ENCODE measurements at regions not wholly inside any gene's neighbourhood (a gene's known extent, or its start where the extent isn't known, plus 50 kb on each side); places are given as distances from the start of the nearest gene placed in this dataset.

DNA sequence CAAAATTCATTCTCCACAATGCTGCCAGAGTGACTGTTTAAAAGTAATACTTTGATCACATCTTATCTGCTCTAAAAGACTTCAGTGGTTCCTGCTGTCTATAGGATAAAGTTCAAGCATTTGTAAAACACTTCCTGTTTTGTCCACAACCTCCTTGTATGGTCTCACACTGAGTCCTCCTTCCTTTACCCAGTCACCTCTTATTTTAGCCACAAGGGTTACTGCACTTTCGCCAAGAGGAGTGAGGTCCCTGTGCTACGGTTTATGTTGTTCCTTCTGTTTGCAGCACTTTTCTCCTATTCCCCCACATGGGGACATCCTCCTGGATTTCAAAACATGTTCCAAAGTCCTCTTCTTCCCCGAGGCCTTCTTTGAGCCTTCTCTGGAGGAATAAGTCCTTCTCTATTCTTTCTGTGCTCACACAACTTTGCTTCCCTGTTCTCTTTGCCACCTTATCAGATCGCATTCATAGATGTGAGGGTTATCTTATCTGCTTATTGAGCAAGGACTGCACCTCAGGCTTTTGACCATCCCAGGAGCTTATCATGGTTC is 112.2 kb upstream of the NABP1 start:
- no peak for DNase-seq

DNA sequence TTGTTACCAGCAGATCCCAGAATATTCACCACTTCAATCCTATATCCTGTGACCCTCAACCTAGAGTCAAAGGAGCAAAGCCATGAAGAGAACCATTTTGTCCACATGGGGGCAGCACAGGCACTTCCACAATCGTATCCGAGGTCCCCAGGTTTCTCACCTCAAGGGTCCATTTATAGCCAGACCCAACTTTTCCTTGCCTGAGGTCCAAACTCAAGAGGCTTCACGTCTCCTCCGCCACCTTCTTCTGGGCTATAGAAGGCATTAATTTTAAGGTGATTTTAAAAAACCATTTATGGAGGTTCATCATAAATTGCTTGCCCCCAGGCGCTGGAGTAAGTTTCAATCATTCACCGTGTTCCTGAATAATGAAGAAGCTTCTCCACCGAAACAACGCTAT is 111.6 kb upstream of the NABP1 start:
- peak; percentile 53 for DNase-seq

DNA sequence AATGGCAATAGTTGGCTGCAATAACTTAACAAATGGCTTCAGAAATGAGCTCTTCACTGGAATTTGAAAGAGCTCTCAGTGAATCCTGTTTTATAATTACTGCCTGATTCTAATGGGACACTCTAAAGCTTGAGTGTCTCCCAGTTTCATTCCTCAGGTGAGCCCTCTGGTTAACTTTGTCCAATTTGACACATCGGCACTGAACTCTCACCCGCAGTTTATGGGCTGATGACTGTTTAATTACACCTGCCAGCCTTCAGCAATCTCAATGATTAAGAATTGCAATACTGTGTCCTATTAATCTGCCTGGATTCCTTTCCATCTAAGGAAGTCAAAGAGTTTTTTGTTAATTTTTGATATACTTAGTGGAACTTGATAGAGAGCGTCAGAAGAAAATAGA is 110.7 kb upstream of the NABP1 start:
- DNase-seq: no peak

DNA sequence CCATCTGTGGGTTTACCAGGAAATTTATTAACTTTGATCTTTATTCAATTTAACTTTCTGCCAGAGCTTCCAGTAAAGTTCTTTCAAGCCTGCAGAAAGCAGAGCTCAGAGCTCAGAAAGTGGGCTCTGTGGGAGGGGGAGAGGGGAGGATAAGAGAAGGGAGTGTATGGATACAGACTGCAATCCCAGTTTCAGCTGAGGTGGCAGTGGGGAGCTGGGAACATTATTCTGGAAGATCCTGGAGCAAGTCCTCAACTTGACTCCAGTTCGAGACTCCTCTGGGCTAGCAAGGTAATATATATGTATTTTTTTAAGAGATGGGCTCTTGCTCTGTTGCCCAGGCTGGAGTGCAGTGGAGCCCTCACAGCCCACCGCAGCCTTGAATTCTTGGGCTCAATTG is 108.9 kb upstream of the NABP1 start:
- no peak for DNase-seq

DNA sequence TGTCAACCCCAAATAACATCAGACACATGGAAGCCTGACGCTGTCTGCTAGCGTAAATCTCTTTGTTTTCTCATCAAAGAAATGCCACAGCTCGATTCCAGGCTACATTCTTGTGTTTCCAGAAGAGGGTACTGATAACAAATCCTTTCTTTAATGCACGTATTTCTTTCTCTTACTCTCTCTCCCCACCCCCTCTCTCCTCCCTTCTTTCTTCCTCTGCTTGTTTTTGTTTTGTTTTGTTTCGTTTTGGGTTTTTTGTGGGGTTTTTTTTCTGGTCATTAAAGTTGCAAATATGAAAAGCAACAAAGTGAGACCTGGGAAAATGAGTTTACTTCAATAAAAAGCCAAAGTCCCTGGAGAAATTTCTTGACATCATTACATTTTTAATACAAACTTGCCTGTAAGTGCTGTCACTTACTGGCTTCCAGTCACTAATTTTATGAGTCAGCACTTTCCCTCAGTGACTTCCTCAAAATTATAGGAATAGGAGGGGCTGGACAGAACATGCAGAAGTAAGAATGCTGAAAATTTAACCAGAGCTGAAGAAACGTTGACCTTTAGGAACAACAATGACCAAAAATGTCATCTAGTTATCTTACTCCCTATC is 106.7 kb upstream of the NABP1 start:
- no peak for DNase-seq

DNA sequence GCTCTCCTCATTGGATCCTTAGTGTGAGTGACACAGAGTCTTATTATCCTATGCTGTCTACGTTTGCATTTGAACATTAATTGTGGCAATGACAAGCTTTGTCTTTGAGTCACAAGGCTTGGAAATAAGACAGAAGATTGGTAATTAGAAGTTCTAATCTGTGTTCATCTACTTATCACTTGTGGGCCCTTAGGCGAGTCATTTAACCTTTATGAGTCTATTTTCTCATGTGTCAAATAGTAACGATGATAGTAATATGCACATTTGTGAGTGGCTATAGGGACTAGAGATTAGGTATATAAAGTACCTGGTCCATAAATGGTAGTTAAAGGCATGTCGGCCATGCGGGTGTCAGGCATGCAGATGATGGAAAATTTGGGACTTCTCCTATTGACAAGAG is 105.6 kb upstream of the NABP1 start:
- DNase-seq: no peak

DNA sequence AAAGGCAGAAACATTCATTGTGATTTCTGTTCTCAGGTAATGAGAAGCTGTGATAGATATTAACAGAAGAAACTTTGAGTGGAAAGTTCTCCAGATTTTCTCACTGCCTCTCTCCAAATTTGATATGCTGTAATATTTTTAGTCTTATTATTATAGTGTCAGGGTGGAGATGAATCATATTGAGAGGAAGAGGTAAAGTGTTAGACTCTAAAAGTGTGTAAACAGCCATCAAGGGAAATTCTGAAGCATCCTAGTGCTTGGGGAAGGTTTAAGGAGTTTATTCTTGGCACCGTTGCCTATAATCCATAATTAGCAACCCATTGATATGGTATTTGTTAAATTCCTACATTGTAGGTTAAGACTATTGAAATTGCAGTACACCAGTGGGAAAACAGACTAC is 104.7 kb upstream of the NABP1 start:
- DNase-seq: no peak

DNA sequence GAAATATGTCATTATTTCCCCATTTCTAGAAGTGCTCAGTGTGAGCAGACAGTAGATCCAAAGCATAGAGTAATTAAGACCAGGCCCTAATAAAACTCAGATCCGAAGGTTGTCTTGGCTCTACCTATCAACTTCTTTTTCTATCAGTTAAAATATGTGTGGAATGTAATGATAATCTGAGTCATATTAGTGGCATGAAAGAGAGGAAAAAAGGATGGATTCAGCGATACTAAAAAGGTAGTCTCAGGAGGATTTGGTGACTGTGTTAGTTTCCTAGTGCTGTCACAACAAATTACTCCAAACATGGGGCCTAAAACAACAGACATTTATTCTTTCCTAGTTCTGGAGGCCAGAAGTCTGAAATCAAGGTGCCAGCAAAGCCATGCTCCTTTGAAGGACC is 103.7 kb upstream of the NABP1 start:
- no peak for DNase-seq

DNA sequence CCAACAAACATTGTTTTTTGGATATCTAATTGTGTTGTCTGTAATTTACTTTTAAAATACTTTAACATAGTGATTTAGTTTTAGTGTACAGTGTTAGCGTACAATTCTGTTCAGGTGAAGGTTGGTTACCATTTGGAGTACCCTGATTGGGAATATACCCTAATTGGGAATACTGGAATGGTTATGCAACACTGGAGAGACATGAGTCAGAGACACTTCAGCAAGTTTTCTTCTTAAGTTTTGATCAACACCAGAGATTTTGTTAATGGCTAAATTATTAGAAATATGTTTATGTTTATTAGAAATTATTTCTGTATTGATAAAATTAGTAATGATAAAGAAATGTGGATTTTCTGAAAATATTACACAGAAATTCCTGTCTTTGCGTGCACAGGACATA is 100.3 kb upstream of the NABP1 start:
- no peak for DNase-seq

DNA sequence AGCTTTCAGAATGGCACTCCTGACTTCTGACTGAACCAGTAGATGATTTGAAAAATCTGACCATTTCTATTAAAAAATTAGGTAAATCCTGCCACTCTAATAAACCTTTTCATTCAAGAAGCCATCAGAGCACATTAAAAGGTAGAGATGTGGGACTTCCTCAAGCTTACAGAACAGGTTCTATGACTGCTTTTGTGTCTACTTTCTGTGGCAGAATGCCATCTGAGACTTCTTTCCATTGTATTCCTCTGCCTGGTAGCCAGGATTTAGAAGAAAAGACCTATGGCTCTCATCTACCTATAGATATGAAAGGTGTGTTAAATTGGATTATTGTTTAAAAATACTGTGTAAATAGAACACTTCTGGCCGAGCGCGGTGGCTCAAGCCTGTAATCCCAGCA is 99.9 kb upstream of the NABP1 start:
- no peak for DNase-seq

DNA sequence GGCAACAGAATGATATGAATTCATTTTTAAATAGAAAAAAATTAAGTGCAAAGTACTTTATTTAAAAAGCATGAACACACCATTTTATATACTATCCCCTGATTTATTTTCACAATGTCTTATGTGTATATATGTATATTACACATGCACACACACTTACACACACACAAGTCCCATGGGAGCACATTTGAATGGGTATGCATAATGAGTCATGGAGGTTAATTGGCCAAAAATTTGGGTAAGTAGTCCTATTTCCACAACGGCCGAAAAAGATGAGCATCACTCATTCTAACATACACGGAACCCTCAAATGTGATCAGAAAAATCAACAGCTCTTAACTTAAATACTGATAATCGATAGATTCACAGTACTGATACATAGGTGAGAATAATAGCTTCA is 97.4 kb upstream of the NABP1 start:
- DNase-seq: no peak

DNA sequence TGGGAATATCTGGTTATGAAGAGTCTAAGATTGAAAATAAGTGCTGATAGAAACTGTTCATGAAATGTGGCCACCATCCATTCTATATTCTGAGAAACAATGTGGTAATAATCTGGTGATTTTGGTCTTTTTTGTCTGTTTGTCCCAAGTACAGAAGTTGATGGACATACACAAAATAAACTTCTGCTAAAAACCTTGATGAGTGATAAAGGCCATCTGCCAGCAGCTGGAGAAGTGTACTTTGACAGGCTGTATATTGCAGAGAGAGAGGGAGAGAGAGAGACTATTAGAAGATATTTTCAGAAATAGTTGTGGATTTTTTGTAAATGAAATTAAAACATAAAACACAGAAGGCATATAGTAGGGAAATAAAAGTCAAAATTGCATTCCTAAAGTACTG is 96.9 kb upstream of the NABP1 start:
- DNase-seq: no peak

DNA sequence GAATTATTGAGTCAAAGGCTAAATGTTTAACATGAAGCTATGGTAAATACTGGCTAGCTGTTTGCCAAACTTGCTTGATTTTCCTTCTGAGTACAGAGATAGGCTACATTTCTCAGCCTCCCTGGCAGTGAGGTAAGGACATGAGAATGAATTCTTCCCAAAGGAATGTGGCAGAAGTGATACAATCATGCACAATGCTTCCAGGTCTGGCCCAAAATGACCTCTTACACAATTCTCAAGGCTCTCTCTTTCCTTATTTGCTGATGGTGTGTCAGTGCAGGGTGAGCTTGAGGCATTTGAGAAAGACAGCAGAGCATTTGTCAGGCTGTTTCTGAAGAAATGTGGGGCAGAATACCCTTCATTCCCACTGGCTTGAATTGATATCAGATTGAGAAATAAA is 95.6 kb upstream of the NABP1 start:
- DNase-seq: no peak

DNA sequence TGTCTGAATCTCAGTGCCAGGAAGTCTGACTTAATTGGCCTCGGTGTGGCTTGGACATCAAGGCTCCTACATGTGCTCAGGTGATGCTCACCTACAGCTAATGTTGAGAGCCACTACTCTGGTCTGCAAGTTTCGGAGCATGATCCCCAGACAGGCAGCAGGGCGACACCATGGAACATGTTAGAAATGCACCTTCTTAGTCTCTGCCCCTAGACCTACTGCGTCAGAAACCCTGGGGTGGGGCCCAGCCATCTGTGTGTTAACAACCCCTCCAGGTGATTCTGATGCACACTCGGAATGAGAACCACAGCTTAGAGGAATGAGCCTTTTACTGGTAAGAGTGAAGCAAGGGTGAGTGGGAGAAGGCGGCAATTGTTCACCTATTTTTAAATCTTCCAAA is 86.9 kb upstream of the NABP1 start:
- no peak for DNase-seq

DNA sequence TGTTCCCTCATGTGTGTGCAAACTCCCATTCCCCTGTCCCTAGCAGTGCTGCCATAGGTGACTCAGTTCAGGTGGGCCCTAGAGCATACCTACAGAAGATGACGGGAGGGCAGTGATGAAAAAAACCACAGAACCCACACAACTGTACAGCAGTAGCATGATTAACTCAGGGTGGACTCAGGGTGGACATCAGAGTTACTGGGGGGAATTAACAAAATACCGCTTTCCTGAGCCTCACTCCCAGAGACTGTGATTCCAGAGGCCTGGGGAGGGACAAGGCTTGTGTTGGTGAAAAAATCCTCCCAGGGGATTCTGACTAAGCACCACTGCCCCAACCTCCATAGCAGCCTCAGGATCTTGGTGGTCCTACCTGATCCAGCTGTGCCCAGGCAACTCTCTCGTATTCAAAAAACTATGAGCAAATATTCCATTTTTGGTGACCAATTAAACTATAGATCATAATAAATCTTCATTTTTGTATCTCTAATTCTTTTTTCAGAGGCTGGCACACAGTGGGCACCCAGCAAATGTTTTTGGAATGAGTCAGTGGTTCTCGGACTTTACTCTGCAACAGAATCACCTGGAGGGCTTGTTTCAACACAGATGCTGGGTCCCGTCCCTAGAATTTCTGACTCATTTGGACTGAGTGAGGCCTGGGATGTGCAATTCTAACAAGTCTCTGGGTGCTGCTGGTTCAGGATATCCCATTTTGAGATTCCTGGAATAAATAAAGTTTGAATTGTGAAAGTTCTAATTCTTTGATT is 84.1 kb upstream of the NABP1 start:
- no peak for DNase-seq

DNA sequence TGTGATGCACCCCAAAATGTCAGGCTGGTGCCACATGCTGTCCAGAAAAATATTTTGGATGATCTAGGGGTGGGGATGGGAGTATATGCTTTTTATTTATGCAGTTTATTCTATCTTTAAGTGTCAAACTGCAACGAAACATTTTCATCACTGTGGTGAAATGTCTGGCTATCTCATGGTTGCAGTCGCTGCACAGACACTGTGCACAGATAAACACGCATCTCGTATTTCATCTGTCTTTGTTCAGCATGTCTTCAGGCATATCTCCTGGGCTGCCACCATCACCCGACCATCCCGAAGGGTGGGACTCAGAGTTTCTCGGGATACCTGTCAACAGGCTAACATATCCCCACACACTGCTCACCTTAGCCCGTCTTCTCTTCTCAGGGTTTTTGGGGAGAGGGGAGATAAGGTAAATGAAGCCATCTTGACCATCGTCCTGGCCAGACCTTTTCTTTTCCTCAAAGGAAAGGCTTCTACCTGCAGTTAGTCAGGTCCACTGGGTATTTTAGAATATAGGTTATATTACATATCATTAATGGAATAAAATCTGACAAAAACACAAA is 80.7 kb upstream of the NABP1 start:
- DNase-seq: no peak

DNA sequence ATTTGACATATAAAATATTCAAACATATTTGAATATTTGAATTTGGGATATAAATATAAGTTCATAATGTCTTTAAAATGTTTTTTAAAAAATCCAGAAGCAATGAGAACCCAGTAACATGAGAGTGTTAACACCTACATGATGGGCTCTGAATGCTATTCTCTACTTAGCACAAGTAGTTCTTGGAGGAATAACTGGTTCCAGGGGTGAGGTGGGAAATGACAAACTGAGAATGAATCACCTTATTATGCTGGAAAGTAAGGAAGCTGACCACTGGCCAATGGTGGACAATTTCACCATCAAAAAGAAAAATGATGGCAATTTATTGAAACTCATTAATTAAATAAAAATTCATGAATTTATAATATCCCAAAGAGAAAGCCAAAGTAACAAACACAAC is 79.6 kb upstream of the NABP1 start:
- no peak for DNase-seq

DNA sequence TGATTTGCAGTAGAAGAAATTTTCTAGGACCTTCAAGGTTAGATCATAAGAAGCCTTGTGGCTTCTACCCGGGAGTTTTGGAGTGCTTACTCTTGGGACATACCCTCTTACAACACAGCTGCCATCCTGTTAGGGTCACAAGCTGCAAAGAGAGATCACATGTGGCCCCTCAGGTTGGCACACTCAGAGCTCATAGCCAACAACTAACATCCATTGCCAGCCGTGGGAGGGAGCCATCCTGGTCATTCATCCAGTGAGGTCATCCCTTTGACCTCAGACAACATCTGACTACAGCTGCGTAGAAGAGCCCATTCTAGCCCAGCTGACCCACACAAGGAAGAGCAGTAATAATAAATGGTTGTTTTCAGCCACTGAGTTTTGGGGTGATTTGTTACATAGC is 76.9 kb upstream of the NABP1 start:
- DNase-seq: no peak

DNA sequence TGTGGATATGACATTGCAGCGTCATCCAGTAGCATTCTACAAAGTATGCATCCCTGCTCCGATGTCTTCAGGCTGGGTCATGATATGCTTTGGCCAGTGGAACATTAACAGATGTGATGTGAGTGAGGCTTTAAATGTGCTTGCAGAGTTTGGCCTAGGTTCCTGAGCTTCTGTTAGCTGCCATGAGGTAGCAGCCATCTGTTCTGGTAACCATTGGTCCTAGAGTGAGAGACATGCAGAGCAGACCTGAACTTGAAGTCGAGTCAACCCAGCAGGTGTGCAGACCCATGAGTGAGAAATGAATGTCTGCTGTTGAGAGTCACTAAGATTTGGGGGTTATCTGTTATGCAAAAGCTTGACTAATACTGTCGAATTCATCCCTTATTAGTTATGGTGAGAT is 73.8 kb upstream of the NABP1 start:
- DNase-seq: no peak

DNA sequence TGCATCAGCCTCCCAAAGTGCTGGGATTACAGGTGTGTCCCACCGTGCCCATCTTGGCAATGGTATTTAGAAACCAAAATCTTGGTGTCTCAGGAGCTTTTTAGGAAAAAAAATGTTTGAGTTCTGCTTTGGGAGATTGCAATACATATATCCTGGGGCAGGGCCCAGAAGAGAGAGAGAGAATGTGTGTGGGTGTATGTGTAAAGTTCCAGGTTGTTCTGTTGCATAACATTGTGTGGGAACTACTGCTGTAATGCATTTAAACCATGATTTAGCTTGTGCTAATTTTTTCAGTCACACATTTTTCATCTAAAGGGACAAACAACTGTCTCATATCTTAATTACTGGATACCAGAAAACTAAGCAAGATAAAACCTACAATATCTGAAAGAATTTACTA is 70.8 kb upstream of the NABP1 start:
- no peak for DNase-seq

DNA sequence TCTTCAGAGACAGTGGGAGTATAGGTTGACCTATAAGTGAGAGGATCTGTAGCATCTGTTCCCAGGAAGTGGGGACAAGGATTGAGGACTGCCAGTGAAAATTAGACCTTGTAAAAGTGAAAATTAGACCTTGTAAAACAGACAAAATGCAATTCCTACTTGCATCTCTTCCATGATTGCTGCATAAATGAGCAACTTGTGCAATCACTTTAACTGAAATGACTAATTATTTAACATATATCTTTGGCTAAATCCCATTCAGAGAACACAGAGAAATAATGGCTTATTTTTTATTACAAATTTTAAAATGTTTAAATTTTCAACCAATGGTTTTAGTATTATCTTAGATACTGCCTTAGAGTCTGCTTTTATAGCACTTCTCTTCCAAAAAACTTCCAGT is 67.2 kb upstream of the NABP1 start:
- DNase-seq: no peak

DNA sequence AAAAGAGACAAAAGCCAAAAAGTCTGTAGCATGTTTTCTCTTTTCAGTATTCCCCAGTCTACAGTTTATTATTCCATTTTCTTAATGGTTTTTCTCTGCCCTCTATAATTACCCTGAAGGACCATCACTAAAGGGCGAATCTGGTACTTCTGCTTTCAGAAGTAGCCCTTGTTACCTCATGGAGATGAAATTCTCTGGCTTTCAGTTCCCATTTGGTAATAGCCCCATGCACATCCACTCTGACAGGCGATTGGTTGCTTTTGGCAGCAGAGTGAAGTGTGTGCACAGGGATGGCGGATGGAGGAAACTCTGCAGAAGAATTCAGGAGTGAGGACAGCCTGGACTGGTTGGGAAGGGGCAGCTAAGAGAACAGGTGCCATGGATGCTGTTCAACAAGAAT is 66.3 kb upstream of the NABP1 start:
- no peak for DNase-seq

DNA sequence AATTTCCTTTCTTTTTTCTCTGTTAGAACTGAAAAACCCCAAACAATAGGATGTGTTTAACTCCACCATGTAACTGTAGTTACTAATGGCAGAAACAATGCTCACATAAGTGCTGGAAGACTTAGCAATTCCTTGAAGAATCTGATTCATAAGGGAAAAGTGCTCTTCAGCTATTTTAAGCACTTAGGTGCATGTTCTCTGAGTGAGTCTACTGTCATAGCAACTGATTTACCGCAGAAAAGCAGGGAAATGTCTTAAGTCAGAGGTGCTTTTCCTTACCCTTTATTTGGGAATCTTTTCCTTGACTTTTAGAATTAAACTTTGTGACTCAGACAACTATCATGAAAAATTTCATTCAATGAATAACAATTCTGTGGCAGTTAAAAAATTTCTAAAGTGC is 65.4 kb upstream of the NABP1 start:
- no peak for DNase-seq

DNA sequence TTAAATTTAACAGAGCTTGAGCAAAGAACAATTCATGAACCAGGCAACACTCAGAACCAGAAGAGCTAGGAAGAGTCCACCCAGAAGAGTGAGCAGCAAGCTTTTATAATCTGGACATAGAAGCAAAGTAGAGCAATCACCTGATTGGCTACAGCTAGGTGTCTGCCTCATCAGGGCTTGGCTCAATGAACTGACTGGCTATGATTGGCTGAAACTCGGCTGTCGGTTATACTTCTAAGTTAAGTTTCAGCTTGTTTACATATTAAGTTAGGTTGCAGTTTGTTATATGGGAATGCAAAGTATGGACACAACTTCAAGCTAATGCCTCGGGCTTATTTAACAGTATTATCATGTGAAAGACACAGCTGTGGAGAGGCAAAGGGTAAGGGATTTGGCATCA is 63.2 kb upstream of the NABP1 start:
- no peak for DNase-seq

DNA sequence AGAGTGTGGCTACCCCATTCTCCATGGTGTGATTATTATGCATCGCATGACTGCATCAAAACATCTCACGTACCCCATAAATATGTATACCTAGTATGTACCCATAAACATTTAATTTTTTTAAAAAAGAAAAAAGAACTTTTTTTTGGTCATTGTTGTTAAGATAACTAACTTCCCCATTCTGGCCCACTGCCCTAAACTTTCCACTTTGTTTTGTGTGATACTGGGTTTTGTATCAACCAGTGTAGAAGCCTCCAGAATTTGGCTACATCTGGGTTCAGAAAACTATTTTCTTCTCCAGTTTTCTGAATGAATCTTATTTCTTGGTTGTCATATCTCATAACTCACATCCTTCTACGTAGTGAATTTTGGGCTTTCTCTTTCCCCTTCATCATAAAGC is 62.3 kb upstream of the NABP1 start:
- DNase-seq: no peak
